GM18907 (cell line): ENCODE measurements at regions not wholly inside any gene's neighbourhood (a gene's known extent, or its start where the extent isn't known, plus 50 kb on each side); places are given as distances from the start of the nearest gene placed in this dataset.

ENCODE experiments used
- ATAC-seq: cut with Tn5 transposase; IDR thresholded peaks from one replicate; pipeline ENCODE4 v1.9.1; 2021; ENCODE audit warnings: mild to moderate bottlenecking, moderate library complexity; ENCODE audit not compliant: unreplicated experiment

DNA sequence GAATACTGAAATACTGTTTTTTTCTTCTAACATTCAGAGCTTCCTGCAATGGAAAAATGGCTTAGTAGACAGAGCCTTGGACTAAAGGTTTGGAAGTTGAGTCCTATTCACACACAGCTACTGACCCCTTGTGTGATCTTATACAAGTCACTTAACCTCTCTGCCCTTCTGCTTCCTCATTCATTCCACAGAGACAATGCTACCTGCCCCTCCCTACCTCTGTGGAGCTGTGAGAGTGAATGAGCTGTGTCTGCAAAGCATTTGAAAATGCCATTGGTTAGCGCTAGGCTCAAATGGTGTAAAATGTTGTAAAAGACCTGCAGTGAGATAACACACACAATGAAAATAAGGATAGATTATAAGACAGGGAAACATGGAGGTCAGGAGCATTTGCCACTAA is 214.4 kb downstream of the BARHL2 start:
- no peak for ATAC-seq

DNA sequence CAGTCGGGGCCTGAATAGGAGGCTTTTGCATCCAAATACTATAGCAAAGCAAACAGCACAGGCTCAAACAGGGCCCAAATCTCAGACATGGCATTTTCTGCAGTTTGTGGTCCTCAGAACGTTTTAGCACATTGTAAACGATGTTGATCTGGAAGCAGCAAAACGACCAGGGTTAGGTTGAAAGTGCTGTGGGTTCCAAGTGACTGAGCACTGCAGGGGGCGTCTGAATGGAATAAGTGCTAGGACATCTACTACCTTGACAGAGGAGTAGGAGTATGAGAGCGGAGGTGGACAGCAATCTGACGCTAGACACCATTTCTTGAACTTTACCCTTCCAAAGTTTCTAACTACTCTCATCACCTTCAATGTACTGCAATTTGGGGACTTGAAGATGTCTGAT is 214.9 kb downstream of the BARHL2 start:
- no peak for ATAC-seq

DNA sequence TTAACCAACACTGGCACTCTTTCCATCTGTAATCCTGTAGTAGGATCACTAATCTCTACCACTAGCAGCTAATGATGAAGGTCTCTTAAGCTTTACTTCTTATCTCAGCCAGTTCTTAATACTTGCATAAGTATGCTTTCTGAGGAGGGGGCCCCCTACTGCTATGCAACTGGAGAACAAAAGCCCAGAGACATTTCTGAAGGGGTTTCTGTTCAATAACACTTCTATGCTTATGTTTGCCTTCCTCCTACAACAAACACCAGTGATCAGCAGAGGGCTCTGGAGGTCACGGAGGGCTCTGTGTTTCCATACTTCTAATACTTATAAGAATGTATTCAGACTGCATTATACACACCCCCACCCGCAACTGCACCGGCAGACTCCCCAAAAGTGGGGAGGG is 215.8 kb downstream of the BARHL2 start:
- no peak for ATAC-seq

DNA sequence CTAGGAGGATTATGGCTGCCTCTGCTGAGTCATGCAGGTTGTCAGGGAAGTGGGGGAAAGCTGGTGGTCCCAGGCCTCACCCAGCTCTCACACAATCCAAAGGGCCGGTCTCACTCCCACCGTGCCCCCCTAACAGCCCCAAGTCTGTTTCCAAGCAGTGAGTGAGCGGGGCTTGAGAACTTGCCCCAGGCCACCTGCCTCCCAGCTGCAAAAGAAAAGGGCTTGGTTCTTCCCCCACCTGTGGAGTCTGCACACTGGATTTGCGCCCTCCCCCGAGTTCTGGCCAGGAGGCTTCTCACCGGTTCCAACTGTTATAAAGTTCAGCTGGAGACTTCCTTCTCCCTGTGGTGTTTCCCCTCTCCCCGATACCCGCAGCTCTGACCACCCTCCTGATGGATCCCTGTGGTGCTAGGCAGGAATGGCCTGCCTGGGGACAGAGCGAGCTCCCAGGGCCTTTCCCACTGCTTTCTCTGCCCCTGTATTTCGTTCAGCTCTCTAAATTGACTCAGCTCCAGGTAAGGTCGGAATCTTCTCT is 222.3 kb downstream of the BARHL2 start:
- ATAC-seq: no peak

DNA sequence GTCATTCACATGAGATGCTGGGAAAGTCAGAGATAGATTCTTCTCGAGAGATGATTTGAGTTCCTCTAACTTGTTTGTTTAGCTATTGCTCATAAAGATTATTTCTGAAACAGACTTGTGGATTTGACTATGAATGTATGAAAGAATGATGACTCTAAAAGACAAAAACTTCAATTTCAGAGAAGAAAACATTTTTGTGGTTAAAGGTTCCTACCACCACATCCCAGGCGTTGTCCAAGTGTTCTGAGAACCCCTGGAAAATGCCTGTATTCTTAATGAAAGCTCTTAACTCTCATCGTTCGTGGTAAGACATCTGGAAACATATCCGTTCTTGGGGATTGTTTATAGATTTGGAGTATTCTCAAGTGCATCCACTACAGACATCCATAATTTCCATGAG is 228.7 kb downstream of the BARHL2 start:
- no peak for ATAC-seq

DNA sequence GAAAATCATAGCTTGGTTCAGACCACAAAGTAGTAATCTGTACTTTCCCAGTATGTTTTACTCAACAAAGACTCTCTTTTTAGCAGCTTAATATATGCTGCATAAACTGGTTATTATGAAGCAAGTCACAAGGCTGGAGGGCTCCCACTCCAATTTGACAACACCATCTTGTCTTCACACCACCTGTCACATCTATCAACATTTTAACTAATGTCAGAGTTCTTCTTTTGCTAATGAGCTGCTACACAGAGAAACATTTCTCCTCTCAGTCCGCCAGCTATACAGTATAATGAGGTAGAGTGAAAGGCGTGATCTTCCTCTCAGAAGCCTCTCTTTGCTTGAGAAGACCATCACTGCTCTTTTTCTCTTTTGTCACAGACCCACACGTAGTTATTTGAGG is 230.1 kb downstream of the BARHL2 start:
- no peak for ATAC-seq

DNA sequence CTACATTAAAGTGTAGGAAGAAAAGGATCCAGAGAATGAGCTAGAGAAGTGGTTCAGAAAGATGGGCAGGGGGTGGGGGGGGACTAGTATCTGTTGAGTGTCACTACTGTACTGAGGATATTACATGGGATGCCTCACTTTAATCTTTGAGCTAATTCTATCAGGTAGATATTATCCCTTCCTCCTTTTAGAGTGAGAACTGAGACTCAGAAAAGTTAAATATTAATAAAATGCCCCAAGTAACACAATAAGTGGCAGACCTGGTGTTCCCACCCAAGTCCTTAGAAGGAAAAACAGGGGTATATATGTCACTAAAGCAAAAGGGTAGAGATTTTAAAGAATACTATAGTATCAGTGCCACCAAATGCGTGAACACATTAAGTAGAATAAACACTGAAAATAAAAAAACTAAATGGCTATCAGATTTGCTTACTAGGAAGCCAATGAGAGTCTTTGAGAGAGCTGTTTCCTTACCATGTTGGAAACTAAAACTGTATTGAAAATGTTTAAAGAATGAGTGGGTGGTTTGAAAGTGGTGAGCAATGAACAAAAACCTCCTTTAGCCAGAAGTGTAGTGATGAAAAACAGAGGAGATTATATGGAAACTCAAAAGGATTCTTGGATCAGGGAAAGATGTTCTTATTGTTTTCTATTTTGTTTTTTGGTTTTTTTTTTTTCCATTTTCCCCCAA is 230.8 kb downstream of the BARHL2 start:
- ATAC-seq: peak; percentile 79

DNA sequence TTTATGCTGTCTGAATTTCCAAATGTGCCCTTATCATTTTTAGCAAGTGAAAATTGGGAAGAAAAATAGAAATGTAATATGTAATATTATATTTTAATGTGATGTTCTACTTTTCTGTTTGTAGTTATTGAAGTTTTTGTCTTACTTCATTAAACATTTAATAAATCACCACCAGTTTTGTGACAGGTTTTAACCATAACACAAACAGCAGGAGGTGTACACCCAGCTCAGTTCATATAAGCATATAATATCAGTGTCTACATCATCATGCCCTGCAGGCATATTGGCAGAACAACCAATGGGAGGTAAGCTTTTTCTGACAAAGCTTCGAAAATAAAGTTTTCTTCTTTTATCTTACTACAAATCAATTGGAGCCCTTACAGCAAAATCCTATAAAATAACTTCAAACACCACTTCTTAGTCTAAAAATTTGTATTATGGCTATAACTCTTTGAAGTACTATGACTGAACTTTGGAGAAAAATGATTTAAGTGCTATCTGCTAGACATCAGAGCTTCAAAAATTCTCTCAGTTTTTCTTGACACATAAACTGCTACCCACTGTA is 236.7 kb downstream of the BARHL2 start:
- ATAC-seq: no peak

DNA sequence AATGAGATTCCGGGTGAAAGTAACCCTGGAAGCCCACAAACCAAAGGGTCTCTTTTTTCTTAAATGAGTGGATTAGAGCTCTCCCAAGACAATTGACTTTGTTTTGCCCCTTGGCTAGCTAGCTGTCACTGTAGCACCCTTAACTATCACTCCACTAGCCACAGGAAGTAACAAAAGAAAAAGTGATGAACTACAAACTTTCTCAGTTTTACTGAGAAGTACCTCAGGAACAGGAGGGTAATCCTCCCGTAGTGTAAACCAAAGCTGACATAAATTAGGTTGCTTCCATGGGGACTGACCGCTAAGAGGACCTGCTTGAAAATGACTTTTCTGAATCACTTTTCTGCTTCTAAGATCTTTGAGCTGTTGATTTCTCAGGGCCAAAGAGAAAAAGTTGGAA is 240.1 kb downstream of the BARHL2 start:
- ATAC-seq: no peak

DNA sequence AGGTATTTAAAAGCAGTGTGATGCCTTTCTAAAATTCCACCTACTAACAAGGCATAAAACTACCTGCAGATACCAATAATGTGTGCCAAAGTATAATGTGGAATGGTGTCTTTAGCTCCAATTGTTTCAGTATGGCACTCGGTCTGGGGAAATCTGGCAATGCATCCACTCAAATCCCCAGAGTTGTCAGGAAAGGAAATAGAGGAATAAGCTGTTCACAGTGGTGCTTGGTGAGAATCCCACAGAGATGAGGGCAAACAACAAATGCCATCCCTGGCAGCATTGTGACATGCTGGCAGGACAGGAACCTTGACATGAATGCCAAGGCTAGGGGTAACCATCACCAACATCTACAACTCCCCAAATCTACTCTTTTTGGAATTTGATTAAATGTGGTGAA is 240.7 kb downstream of the BARHL2 start:
- ATAC-seq: no peak

DNA sequence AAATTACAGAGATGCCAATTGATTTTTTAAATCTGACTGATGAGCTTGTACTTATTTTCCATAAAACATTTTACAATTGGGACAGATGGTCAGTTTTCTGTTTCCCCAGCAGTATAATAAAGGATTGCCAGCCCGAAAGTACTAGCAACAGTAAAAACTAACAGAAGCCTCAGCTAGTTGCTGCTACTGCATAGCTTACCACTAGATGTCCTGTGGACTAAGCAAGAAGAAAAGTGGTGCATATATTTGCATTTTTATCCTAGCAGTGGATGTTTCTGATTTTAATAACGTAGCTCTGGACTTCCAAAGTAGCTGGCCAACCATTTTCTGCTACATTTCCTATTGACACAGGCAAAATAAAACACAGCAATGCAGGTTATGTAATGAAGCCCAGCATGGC is 241.5 kb downstream of the BARHL2 start:
- ATAC-seq: no peak

DNA sequence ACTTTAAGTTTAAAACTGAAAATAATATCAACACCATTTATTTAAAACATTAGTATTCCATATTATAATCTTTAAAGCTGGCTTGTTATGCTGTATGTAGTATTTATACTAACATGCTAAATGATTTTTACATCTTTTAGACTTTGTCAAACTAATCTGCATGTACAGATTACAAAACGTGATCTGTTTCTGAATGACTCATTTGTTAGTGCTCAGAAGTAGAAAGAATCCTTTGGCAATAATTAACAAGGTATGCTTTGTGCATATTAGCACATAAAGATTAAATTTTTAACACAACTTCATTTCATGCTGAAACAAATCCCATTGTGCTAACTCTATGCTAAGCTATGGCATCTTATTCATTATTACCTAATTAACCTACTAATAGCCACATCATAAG is 242.4 kb downstream of the BARHL2 start:
- ATAC-seq: no peak

DNA sequence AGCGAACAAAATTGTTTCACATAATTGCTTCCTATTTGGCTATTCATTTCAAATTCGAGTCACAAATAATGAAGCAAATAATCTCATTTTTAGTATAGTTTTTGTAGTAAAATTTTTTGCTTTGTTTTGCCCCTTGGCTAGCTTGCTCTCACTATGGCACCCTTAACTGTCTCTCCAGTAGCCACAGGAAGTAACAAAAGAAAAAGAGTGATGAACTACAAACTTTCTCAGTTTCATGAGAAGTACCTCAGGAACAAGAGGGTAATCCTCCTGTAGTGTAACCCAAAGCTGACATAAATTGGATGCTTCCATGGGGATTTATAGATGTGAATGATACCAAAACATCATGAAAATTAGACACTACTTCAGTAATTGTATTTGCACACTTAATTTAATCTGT is 242.9 kb downstream of the BARHL2 start:
- no peak for ATAC-seq

DNA sequence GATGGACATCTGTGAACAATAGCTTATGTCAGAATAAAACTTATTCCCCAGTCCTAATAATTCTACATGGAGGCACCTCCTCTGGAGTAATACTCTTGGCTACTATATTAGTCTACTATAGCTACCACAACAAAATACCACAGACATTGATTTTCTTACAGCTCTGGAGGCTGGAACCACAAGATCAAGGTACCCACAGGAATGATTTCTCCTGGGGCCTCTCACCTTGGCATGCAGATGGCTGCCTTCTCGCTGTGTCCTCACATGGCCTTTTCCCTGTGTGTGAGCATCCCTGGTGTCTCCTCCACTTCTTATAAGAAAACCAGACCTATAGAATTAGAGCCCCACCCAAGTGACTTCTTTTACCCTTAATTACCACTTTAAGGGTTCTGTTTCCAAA is 244.3 kb downstream of the BARHL2 start:
- no peak for ATAC-seq

DNA sequence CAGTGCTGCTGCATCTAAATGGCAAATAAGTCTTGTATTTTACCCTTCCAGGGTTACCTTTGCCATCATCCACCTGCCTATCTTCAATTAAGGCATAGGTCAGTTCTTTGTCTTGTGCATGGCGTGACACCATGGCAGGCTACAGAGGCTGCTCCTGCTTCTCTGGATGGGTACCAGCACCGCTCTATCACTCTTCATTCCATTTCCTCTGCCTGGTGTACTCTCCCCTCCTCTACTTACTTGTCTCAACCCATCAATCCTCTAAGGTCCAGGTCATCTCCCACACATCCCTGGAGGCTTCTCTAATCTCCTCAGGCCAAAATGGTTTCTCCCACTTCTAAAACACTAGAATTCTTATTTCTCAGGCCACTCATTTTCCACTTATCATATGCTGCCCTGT is 257.5 kb downstream of the BARHL2 start:
- ATAC-seq: no peak

DNA sequence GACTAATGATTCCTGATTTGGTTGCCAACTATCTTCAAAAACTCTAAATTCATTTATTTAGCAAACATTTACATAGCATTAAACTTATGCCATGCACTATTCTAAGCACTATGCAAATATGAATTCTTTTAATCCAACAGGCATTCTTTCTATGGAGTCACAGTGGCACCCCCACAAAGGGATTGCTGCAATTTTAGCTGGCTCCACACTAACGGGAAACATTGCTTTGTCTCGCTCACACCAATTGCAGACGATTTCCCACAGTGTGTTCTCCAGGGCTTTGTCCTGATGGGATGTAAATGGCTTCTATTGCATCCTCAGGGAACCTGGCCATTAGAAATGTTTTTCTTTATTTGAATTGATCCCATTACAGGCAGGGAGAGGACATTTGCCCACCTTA is 259.1 kb downstream of the BARHL2 start:
- no peak for ATAC-seq

DNA sequence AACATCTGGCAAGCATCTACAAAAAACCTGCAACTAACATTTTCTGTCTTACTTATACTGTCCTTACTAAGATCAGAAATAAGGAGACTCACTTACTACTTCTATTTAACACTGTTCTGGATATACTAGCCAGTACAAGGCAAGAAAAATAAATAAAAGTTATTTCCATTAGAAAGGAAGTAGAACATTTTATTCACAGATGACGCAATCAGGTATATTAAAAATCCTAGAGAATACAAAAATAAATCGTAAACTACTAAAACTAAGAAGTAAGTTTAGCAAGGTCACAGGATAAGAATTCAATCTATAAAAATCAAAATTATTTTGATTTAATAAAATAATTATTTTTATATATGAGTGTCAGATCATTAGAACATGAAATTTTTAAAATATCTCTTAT is 264.6 kb downstream of the BARHL2 start:
- ATAC-seq: no peak

DNA sequence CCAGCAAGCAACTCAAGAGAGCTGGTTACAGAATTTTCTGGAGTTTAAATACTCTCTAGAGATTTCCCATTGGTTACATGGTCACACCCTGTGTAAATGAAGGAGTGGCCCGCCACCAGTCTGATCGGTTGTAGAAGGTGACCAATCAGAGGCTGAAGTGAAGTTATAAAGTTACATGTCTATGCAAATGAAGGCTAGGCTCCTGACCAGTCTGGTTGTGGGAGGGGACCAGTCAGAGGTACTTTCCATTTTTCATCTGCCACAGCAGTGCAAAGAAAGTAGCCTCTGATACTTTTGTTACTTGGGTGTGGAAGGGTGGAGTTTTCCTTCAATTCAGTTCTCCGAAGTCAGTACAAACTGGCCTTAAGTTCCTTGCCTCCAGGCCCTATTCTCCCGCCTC is 273.7 kb downstream of the BARHL2 start:
- ATAC-seq: no peak

DNA sequence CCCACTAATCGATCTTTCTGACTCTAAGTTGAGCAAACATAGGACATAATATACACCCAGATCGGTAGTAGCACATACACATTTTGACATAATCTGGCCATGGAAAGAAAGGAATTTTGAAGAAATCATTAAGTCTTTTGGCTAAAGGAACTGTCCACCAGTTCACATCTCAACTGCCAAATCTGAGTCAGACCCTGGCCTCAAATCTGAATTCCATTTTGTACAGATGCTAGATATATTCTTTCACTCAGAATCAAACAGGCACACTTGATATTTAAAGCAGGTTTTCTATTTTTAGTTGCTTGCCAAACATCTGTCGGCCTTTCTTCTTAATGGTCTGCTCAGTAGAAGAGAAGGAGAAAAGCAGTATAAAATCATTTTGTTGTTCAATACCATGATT is 281.8 kb downstream of the BARHL2 start:
- ATAC-seq: no peak

DNA sequence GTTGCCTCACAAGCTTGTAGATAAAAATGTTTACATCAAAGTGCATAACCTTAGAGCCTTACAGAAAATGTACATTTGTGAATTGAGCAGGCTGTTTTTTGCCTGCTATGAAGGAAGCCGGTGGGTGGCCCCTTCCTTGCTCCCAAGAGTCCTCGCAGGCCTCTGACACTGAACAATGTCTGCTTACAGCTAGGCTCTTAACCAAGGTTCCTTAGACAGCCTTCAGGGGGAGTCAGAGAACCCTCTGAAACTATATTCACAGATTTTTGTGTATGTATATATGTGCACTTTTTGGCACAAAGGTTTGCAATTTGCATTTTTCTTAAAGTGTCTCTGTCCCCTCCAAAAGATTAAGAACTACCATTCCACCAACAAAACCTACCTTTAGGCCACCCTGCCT is 282.6 kb downstream of the BARHL2 start:
- ATAC-seq: no peak

DNA sequence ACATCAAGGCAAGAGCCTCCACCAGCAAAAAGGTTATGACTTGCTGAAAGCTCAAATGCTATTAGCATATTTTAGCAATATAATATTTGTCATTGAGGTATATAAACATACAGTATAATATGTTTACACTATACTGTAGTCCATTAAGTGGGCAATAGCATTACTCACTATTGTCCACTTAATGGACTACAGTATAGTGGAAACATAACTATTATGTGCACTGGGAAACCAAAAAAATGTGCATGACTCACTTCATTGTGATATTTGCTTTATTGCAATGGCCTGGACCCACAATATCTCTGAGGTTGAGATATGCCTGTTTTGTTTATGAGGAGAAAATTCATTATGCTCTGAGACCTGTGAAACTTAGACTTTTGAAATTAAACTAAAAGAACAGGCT is 300.0 kb downstream of the BARHL2 start:
- no peak for ATAC-seq

DNA sequence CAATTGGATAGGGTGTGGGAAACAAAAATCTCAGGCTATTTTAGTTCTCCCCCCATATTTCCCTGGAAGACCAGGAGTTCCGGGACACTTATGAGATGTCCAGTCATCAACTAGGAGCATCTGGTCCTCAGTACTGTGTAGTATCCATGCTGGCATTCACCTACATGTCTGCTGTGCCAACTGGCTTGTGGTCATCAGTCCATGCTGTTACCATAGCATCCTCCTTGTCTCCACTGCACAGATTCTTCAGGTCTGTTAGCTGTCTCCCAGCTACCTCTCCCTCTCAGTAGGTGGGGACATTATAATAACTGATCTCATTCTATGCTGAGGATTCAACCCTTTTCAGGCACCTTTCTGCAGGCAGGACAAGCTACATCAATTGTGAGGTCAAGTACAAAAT is 302.9 kb downstream of the BARHL2 start:
- no peak for ATAC-seq

DNA sequence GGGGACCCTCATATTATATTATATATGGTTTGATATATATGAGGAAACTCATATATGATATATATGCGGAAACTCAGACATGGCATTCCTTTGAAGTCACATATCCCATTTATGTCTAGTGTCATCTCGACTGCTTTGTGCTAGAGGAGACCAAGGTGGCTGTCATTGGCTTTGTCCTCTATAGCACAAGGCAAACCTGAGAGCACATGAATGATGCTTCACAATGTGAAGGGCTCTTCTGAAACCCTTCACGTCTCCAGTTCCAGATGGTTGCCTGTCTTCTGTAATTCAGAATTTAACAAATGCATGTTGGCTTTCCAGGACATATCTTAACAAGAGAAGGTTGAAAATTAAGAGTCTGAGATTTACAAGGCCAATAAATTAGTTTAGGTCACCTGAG is 303.6 kb downstream of the BARHL2 start:
- no peak for ATAC-seq
